ENCODE measurements at regions not wholly inside any gene's neighbourhood (a gene's known extent, or its start where the extent isn't known, plus 50 kb on each side); places are given as distances from the start of the nearest gene placed in this dataset.

DNA sequence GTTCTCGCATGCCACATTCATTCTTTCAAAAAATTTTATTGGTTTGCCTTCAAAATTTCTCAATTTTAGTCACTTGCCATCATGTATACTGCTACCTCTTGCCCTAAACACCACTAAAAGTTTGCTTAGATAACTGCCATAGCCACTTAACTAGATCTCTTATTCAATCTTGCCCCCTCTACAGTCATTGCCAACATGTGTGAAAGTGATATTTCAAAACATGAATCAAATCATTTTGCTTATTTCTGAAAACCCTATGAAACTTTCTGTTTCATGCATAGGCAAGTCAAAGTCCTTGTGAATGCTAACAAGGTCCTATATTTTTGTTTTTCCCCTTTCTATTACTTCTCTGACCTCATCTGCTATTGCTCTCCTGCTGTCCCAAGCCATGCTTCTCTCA, 397.1 kb downstream of the KCNJ3 start:
- no peak overlapping the region for H3K4me3 ChIP-seq (ENCODE audit: low read depth, low read length)

DNA sequence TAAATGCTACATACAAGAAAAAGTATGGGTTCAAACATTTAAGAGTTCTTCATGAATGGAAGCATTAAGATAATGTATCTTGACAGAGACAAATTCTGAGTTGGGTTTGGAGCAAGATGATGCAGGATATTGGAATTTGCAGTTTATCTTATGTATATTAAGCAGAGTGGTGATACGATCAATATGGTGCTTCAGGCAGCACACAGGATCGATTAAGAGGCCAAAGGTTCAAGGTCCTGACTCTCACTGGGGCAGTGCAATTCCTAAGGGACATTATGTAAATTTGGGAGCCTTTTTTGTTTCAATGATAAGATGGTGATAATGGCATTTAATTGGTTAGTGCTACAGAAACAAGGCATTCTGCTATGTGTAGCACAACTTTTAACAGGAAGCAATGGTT, 381.9 kb downstream of the KCNJ3 start:
- H3K4me3 ChIP-seq (ENCODE audit: low read depth, low read length), result no peak overlapping the region

DNA sequence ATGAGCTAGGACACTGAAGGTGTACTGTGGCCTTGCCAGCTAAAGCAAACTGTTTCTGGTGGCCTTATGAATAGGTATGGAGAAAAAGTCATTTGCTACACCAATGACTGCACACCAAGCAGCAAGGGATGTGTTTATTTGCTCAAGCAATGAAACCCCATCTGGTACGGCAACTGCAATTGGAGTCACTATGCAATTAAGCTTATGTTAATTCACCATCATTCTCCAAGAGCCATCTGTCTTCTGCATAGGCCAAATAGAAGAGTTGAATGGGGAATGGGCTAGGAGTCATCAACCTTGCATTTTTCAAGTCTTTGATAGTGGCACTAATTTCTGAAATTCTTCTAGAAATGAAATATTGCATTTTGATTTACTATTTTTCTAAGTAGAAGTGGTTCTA, 372.0 kb downstream of the KCNJ3 start:
- no peak overlapping the region for H3K4me3 ChIP-seq (ENCODE audit: low read depth, low read length)

DNA sequence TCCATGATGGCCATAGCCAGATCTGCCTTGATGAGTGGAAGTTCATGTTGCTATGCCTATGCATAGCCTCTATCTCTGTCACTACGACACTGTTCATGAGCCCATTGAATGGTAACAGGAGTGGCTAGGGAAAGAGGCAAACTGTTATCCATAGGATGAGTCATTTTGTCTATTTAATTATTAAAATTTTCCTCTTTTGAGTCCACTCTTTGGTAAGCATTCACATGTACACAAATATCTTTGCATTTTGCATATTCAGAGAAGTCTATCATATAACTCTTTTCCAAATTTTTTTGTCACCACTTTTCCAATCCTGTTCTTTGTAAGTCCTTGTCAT, 364.4 kb downstream of the KCNJ3 start:
- H3K4me3 ChIP-seq (ENCODE audit: low read depth, low read length), result no peak overlapping the region

DNA sequence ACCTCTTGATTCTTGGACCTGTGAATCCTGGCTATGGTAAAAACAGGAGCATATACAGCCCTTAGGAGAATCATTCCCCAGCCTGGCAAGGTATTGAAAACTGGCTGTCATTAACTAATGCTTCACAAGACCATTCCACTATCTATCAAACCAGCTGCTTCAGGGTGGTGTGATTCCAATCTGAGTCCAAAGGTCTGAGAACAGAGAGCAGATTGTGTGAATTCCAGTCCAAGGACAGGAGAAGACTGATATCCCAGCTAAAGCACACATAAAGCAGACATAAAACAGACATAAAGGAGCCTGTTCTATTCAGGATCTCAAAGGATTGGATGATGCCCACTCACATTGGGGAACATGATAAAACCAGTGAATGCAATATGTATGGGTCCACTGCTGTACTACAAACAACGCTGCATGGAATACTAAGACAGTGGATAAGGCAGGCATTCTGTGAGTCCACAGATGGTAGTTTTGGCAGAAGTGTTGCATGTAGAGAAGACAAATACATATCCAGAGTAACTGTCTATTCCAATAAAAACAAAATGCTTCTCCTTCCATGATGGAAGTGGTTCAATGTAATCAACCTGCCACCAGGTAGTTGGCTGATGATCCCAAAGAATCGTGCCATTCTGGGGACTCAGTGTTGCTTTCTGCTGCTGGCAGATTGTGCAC, 363.9 kb downstream of the KCNJ3 start:
- H3K4me3 ChIP-seq (ENCODE audit: low read depth, low read length), result no peak overlapping the region

- H3K4me3 ChIP-seq (ENCODE audit: low read depth, low read length), result no peak overlapping the region
Measured at GRCh38 chr2:155060896-155061295, 362.4 kb downstream of the KCNJ3 start.

GRCh38 chr2:155054712-155055111, 356.2 kb downstream of the KCNJ3 start:
- no peak overlapping the region for H3K4me3 ChIP-seq (ENCODE audit: low read depth, low read length)

DNA sequence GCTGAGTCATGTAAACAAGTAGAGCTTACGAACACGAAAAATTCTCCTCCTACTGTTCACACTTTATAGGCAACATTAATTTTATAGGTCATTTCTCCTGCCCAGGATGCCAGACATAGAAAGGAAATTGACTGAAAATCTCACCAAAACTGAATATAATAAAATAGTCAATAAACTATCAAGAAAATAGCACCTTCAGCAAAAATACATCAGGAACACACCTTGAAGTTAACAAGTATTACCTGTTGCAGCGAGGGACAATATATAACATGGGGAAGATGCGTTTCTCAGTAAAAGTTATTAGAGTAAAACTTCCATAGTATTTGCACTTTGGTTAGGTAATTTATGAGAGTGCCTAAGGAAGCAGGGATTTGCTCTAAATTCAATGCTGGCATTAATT, 344.6 kb downstream of the KCNJ3 start:
- H3K4me3 ChIP-seq (ENCODE audit: low read depth, low read length), result no peak overlapping the region

- no peak overlapping the region for H3K4me3 ChIP-seq (ENCODE audit: low read depth, low read length)
Measured at GRCh38 chr2:155035308-155035707, 336.8 kb downstream of the KCNJ3 start.

DNA sequence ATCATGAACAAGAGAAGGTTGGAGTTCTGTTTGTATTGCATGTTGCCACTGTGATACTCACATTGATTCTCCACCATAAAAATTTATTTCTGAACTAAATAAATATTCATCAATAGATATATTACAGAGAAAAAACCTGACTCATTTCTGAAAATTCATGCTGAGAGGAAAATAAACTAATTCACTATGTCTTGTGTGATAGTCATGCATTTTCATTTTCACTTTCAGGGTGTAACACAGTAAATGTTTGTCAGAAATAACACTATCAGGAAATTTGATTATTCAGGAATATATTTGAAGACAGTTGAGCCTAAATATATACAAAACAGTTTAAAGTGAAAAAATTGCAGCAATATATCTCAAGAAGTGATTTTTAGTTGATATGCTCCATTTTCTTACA, 335.2 kb downstream of the KCNJ3 start:
- no peak overlapping the region for H3K4me3 ChIP-seq (ENCODE audit: low read depth, low read length)

DNA sequence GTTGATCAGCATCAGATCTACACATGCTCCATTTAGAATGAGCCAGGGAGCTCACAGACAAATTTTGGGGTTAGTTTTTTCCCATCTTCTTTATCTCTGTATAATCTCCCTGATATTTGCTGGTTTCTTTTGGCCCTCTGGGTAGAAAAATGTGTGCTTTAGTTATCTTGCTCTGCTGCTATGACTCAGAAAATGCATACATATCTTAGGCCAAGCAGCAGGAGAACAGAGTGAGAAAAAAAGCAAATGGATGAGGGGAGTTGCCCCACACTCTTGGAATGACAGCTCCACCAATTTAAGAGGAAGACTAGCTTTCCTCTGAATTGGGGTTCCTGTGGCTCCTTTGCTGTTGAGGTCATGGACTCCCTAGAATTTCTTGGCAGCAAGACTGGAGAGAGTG, 331.8 kb downstream of the KCNJ3 start:
- H3K4me3 ChIP-seq (ENCODE audit: low read depth, low read length), result no peak overlapping the region

GRCh38 chr2:155026651-155027174, 328.2 kb downstream of the KCNJ3 start:
- no peak overlapping the region for H3K4me3 ChIP-seq (ENCODE audit: low read depth, low read length)

GRCh38 chr2:155023674-155024073, 325.2 kb downstream of the KCNJ3 start:
- no peak overlapping the region for H3K4me3 ChIP-seq (ENCODE audit: low read depth, low read length)

GRCh38 chr2:155022531-155022930, 324.0 kb downstream of the KCNJ3 start:
- H3K4me3 ChIP-seq (ENCODE audit: low read depth, low read length), result no peak overlapping the region

DNA sequence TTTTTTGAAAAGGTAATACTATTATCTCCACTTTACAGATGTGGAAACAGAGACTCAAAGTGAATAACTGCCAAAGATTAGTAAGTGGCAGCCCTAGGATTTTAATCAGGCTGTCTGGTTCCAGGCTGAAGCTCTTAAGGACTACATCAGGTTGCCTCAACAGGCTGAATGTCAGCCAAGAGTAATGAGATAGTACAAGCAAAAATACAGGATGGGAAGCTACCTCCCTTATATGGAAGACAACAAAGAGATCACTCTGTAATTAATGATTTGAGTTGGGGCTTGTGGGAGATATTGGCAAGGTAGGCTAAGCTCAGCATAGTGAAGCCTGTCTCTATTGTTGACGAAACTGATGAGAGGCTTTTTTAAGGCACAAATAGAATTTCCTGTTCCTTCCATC, 323.1 kb downstream of the KCNJ3 start:
- H3K4me3 ChIP-seq (ENCODE audit: low read depth, low read length), result no peak overlapping the region

DNA sequence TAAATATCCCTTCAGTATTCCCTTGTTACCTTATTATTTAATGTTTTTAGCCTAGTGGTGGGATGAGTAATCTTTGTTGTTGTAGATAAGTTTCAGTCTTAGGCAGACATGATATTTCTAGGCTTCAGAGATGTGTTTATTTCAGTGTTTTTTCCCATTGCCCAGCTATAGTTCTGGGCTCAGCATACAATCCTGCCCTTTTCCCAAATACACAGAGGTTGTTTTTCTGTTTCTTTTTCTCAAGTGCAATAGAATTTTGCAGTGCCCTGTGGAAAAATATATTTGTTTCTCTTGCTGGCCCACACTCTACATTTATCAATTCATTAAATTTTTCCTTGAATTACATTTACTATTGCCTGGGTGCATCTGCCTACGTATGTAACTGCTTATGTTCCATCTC, 321.8 kb downstream of the KCNJ3 start:
- H3K4me3 ChIP-seq (ENCODE audit: low read depth, low read length), result no peak overlapping the region

DNA sequence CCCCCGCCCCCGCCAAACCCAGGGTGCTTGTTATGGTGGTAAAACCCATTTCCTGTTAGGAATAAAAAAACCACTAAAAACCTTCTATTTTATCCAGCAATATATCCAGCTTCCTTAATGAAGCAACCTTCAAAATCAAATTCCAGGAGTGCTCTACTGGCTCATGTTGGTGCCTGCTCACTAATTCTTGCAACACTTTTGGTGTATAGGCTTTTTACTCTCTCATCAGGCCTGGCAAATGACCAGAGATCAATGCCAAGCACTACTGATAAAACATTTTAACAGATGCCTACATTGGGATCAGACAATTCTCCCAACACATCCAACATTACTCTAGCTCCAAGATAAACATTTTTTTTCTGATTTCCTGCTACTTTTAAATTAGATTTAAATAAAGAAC, 312.4 kb downstream of the KCNJ3 start:
- H3K4me3 ChIP-seq (ENCODE audit: low read depth, low read length), result no peak overlapping the region

DNA sequence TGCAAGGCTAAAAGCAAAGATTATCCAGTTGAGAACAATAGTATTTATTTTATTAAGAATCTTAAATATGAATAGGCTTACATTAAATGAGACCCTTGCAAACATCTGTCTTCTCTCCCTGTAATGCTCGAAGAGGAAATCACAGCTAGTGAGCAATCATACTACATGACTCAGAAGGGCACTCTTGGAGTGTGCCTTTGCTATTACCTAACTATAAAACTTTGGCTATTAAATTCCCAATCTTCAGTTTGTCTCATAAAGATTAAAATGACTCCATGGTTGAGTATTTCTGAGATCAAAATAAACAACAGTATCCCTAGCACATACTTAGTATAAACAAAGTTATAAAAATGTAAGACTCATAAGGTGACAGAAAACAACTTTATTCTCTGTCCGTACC, 296.9 kb downstream of the KCNJ3 start:
- H3K4me3 ChIP-seq (ENCODE audit: low read depth, low read length), result no peak overlapping the region

DNA sequence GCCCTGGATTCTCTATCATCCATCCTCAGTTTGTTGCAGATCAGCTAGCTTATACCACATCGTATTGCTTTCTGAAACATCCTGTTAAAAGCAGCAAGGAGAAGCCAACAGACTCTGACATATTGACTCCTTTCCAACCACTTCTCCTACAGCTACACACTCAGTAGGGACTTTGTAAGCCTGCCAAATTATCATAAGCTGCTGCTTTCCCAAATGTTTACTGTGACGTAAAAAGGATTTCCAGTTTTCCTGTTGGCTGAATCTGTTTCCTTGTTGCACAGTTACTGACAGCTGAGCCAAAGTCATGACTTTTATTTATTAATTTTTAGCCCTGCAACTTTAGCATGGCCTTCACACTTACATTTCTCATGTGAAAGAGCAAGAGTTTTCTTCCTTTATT, 294.3 kb downstream of the KCNJ3 start:
- no peak overlapping the region for H3K4me3 ChIP-seq (ENCODE audit: low read depth, low read length)

DNA sequence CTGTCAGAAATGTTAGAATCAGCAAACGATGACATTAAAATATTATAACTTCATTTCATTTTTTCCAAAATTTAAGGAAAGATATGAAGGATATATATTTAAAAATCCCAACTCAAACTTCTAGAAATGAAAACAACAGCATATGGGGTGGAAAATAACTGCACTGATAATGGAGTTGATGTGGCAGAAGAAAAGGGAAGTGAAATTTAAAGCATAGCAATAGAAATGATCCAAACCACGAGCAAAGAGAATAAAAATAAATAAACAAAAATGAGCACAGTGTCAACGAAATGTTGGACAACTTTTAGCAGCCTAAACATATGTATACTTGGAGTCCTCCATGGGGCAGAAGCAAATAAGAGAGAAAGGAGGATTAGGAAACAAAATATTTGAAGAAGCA, 280.2 kb downstream of the KCNJ3 start:
- no peak overlapping the region for H3K4me3 ChIP-seq (ENCODE audit: low read depth, low read length)

- no peak overlapping the region for H3K4me3 ChIP-seq (ENCODE audit: low read depth, low read length)
Measured at GRCh38 chr2:154978244-154978643, 279.7 kb downstream of the KCNJ3 start.

- no peak overlapping the region for H3K4me3 ChIP-seq (ENCODE audit: low read depth, low read length)
Measured at GRCh38 chr2:154974041-154974440, 275.5 kb downstream of the KCNJ3 start.

DNA sequence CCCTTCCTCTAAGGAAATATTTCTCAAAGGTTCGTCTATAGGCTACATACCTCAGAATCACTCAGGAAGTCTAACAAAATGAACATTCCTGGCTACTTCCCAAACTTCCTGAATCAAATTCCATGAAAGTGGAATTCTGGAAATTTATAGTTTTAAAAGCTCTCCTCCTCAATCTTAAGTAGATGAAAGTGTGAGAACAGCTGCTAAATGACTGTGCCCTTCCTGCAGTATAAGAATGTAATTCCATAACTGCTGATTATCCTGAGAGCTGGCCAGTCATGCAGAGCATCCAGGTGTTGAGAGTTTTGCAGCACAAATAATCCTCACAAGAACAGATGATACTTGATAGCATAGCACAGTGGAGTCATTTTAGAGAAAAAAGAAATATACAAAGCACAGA, 265.0 kb downstream of the KCNJ3 start:
- H3K4me3 ChIP-seq (ENCODE audit: low read depth, low read length), result no peak overlapping the region

Data from iPS-11a (cell line).